ENCODE measurements at regions not wholly inside any gene's neighbourhood (a gene's known extent, or its start where the extent isn't known, plus 50 kb on each side); places are given as distances from the start of the nearest gene placed in this dataset.

DNA sequence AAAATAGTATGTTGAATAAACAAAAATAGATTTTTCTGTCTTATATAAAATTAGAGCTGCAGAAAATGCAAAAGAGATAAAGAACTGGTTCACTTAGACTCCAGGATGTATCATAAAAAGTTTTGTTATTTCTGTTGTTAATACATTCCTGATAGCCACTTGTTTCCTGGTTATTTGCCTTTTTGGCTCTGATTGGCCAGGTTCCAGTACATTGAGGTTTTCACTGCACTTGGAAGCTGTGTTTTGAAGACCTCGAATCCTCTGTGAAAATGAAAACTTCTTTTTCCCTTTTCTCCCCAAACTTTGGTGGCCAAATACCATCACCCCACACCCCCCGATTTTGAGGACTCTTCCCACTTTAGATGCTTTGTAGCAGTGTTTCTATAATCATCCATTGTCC is 525.3 kb downstream of the MED13L start:
- ATAC-seq (no peak), DNase-seq (no peak)
- Histone ChIP-seq H3K27ac (no peak overlapping the region), H3K36me3 (replicated peaks in 1 of 2; ENCODE audit: insufficient read depth in 1 of 2, low read depth in 2 of 2) (no peaks in the 10 kb centered on the region), H3K4me3 (no peak overlapping the region), H3K27me3 (no peaks in the 10 kb centered on the region), H3K4me1 (no peaks in the 10 kb centered on the region), H3K9me3 (no peaks in the 10 kb centered on the region)
- TF ChIP-seq, protein P1, sequence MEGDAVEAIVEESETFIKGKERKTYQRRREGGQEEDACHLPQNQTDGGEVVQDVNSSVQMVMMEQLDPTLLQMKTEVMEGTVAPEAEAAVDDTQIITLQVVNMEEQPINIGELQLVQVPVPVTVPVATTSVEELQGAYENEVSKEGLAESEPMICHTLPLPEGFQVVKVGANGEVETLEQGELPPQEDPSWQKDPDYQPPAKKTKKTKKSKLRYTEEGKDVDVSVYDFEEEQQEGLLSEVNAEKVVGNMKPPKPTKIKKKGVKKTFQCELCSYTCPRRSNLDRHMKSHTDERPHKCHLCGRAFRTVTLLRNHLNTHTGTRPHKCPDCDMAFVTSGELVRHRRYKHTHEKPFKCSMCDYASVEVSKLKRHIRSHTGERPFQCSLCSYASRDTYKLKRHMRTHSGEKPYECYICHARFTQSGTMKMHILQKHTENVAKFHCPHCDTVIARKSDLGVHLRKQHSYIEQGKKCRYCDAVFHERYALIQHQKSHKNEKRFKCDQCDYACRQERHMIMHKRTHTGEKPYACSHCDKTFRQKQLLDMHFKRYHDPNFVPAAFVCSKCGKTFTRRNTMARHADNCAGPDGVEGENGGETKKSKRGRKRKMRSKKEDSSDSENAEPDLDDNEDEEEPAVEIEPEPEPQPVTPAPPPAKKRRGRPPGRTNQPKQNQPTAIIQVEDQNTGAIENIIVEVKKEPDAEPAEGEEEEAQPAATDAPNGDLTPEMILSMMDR (IDR thresholded peaks at IDR 0.05) = no peak
- no peak for TF ChIP-seq POLR2A (IDR thresholded peaks at IDR 0.05)
- WGBS, 2 donors = 30% methylated on average over 2 of the region's 2 CpGs
- intact Hi-C loops (cut with DNase I) = loop anchor here (5.0 kb wide), 1 partner anchor 1090 kb away; no protein-coding TSS in a partner anchor

DNA sequence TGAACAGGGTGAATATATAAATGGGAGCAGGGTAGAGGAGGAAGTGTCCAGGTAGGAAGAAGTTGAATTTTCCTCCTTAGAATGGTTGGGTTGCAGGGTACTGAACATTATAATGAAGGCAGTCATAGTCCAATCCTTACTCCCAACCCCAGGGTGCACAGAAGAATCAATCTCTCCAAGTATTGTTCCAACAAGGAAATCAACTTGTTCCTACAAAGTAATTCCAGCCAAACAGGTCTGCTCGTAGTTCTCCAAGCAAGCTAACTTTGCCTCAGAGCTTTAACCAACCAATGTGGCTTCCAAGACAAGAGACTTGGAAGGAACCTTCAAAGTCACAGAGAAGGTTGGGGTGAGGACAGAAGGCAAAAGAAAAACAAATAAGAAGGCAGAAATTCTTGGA is 527.2 kb downstream of the MED13L start:
- Histone ChIP-seq H3K27me3 (no peaks in the 10 kb centered on the region), H3K9me3 (no peaks in the 10 kb centered on the region), H3K36me3 (replicated peaks in 1 of 2; ENCODE audit: insufficient read depth in 1 of 2, low read depth in 2 of 2) (no peaks in the 10 kb centered on the region), H3K27ac (no peak overlapping the region), H3K4me1 (no peaks in the 10 kb centered on the region), H3K4me3 (no peak overlapping the region)
- WGBS, 2 donors = 50% methylated on average over 1 of the region's 1 CpG
- TF ChIP-seq POLR2A (IDR thresholded peaks at IDR 0.05) = no peak
- TF ChIP-seq, protein P1 (IDR thresholded peaks at IDR 0.05) = no peak
- ATAC-seq (no peak), DNase-seq (no peak)
- intact Hi-C loops (cut with DNase I) = loop anchor here (5.0 kb wide), 1 partner anchor 1088 kb away; no protein-coding TSS in a partner anchor

DNA sequence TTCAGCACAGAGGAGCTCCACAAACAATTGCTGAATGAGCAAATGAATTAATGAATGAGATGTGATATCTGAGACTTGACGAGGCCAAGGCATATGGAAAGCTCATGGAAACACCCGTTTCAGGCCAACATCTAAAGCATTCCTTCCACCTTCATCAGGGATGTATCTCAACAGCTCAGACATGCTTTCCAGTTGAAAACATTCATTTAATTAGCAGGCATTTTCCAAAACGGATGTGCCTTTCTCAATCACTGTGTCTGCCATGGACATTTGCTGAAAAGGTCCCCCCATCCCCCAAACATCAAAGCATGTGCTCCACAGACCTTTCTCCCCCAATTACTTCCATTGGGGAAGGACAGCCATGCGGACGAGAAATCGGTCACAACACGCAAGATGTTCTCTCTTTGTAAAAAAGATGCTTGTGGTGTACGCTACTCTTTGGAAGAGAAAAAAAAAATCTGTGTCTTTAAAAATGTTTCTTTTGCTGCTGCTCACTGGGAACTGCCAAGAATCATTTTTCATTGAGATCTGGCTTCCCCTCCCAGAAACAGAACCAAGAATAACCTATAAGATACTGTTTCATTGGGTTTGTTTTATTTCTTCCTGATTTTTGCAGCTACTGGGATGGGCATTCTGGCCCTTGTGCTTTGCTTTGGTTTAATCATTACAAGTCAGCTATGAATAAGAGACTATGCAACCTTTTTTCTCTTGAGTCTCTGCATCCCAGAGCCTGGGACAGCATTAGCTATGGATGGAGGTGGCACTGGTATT is 528.2 kb downstream of the MED13L start:
- intact Hi-C loops (cut with DNase I) = no loop called here
- no peaks in the 10 kb centered on the region for H3K36me3 ChIP-seq (replicated peaks in 1 of 2; ENCODE audit: insufficient read depth in 1 of 2, low read depth in 2 of 2)
- ATAC-seq (no peak), DNase-seq (no peak)
- H3K4me1 ChIP-seq = no peaks in the 10 kb centered on the region
- no peak overlapping the region for H3K4me3 ChIP-seq
- TF ChIP-seq POLR2A (IDR thresholded peaks at IDR 0.05) = no peak
- TF ChIP-seq, protein P1 (IDR thresholded peaks at IDR 0.05) = no peak
- WGBS, 2 donors = 48 to 71% methylated on average over 8 of the region's 8 CpGs
- no peaks in the 10 kb centered on the region for H3K27me3 ChIP-seq
- H3K9me3 ChIP-seq = no peaks in the 10 kb centered on the region
- no peak overlapping the region for H3K27ac ChIP-seq

DNA sequence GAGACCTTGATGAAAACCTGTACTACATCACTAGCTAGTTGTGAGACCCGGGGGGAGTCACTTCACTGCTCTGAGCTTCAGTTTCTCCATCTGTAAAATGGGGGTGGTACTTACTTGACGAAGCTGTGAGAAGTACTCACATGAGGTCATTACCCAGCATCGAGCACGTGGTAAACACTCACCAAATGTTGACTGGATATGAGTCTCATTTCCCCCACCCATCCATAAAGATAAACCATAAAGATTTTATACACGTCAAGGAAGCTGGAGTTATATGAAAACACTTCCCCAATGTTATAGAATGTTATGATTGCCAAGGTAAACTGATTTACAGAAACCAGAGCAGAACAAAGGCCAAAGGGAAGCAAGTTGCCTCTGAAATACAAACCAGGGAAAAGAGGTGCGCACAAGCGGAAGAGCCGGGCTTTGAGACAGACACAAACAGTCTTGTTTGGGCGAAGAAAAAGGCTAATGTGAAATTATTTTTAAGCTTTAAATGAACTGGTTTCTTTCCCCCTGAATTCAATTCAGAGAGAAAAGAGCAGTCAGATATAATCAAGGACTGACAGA is 536.8 kb downstream of the MED13L start:
- WGBS, 2 donors = 54 to 69% methylated on average over 9 of the region's 9 CpGs
- no peaks in the 10 kb centered on the region for H3K9me3 ChIP-seq
- no peak overlapping the region for H3K4me3 ChIP-seq
- DNase-seq (no peak), ATAC-seq (no peak)
- H3K27me3 ChIP-seq = no peaks in the 10 kb centered on the region
- H3K4me1 ChIP-seq = no peaks in the 10 kb centered on the region
- intact Hi-C loops (cut with DNase I) = no loop called here
- H3K27ac ChIP-seq = no peak overlapping the region
- H3K36me3 ChIP-seq (replicated peaks in 1 of 2; ENCODE audit: insufficient read depth in 1 of 2, low read depth in 2 of 2) = no peaks in the 10 kb centered on the region
- TF ChIP-seq, protein P1 (IDR thresholded peaks at IDR 0.05) = no peak
- no peak for TF ChIP-seq POLR2A (IDR thresholded peaks at IDR 0.05)
